ENCODE measurements at regions not wholly inside any gene's neighbourhood (a gene's known extent, or its start where the extent isn't known, plus 50 kb on each side); places are given as distances from the start of the nearest gene placed in this dataset.

DNA sequence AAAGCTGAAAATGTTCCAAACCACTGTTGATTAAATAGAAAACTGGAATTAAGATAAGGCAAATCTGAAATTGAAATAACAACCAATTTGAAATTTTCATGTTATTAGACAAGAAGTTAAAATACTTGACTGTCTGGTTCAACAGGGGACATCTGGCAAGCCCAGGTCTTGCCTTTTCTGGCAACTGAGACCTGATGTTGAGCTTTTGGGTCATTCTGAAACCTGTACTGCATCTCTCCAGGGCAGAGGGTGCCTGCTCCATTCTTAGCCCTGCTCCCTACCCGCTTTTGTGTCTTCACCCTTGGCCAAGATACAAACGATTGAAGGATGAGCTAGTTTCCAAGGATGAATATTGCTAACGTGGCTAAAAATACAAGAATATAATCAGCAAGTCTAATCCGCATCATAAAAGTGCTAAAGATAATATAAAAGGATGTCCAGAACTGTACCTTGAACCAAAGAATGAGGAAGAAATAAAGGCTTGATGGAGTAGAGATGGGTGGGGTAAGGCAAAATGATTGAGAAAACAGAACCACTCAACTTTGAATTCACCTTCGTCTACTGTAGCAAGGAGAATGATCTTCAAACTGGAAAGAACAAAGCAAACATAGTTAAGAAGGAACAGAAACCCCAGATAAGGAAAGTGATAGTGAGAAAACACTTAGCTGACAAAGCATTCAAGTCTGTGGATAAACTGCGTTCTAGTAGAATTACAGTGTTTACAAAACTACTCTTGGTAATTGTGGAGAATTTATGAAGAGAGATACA is 109.8 kb upstream of the MAN1A1 start:
- TF ChIP-seq, protein P1, sequence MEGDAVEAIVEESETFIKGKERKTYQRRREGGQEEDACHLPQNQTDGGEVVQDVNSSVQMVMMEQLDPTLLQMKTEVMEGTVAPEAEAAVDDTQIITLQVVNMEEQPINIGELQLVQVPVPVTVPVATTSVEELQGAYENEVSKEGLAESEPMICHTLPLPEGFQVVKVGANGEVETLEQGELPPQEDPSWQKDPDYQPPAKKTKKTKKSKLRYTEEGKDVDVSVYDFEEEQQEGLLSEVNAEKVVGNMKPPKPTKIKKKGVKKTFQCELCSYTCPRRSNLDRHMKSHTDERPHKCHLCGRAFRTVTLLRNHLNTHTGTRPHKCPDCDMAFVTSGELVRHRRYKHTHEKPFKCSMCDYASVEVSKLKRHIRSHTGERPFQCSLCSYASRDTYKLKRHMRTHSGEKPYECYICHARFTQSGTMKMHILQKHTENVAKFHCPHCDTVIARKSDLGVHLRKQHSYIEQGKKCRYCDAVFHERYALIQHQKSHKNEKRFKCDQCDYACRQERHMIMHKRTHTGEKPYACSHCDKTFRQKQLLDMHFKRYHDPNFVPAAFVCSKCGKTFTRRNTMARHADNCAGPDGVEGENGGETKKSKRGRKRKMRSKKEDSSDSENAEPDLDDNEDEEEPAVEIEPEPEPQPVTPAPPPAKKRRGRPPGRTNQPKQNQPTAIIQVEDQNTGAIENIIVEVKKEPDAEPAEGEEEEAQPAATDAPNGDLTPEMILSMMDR (optimal IDR thresholded peaks at IDR 0.05 in 1 of 3, IDR thresholded peaks at IDR 0.05 in 1 of 3, conservative IDR thresholded peaks at IDR 0.05 in 1 of 3; ENCODE audit: extremely low read depth in 1 of 3, insufficient read depth in 2 of 3, low read length in 3 of 3): no peak
- TF ChIP-seq EZH2 (IDR thresholded peaks at IDR 0.05; ENCODE audit: low read length): no peak

Data from keratinocyte (primary cell).